PC-3 (cell line): ENCODE measurements at regions not wholly inside any gene's neighbourhood (a gene's known extent, or its start where the extent isn't known, plus 50 kb on each side); places are given as distances from the start of the nearest gene placed in this dataset.

Experiments used
- CTCF ChIP-seq: fragments of 300-600 bp; sonication (generic); conservative IDR thresholded peaks from 2 replicates; pipeline ENCODE4 v1.5.1; 2017; ENCODE audit warnings: antibody characterized with exemption, low read depth, mild to moderate bottlenecking, low read length
- EZH2 ChIP-seq: fragments of 300-600 bp; sonication (generic); IDR thresholded peaks from one replicate; pipeline ENCODE4 v1.6.1; 2017; ENCODE audit warnings: antibody characterized with exemption, mild to moderate bottlenecking, low read length; ENCODE audit not compliant: unreplicated experiment

GRCh38 chr2:15779381-15780041 lies 160.8 kb upstream of the MYCN start:
- TF ChIP-seq EZH2, result no peak
- no peak for TF ChIP-seq CTCF
